Psoas muscle (tissue), 7 donors: ENCODE measurements at regions not wholly inside any gene's neighbourhood (a gene's known extent, or its start where the extent isn't known, plus 50 kb on each side); places are given as distances from the start of the nearest gene placed in this dataset.

Experiments
- ATAC-seq, 4 donors: fragments of 200-7000 bp; cut with Tn5 transposase; one replicate each; pipeline ENCODE4 v1.9.1; 2020; ENCODE audit warnings: moderate library complexity in 3 of 4, mild to moderate bottlenecking in 2 of 4
- DNase-seq, 2 donors: peaks; one replicate each; pipeline ENCODE4 v3.0.0-alpha.2; 2020
- H3K27ac ChIP-seq: fragments of 200-600 bp; one replicate; pipeline ENCODE4 v1.8.0; 2022
- H3K27me3 ChIP-seq, 3 donors: fragments of 200-600 bp in 1 of 3; one replicate each; pipeline versions ENCODE4 v1.6.1 to v1.8.0; 2013 to 2022; ENCODE audit warnings: low read length in 2 of 3, mild to moderate bottlenecking in 2 of 3, moderate library complexity in 1 of 3; ENCODE audit not compliant: insufficient read depth in 3 of 3
- H3K36me3 ChIP-seq, 2 donors: fragments of 200-600 bp in 1 of 2; one replicate each; pipeline versions ENCODE4 v1.6.1 to v1.8.0; 2013 to 2022; ENCODE audit warnings: low read depth in 1 of 2, mild to moderate bottlenecking in 1 of 2, moderate library complexity in 1 of 2; ENCODE audit not compliant: insufficient read depth in 1 of 2
- H3K4me1 ChIP-seq: fragments of 200-600 bp; one replicate; pipeline ENCODE4 v1.8.0; 2022
- H3K4me3 ChIP-seq: fragments of 200-600 bp; one replicate; pipeline ENCODE4 v1.8.0; 2022; ENCODE audit warnings: mild to moderate bottlenecking
- H3K9me3 ChIP-seq: fragments of 200-600 bp; one replicate; pipeline ENCODE4 v1.8.0; 2022
- WGBS, 3 donors: extraction: QIAGEN DNeasy Blood & Tissue Kit; methylation state at CpG; one replicate each; pipeline versions ENCODE4 v1.1.6 to v1.1.7; 2013; 5-methylcytosine and 5-hydroxymethylcytosine counted together
- intact Hi-C, 2 donors: fragments of 100-400 bp; cut with DNase I; formaldehyde crosslinking; loops; one replicate each; pipeline versions ENCODE4 v1.11.0 to v1.14.2; 2022
- TF ChIP-seq, protein P1 (sequence below): fragments of 200-600 bp; IDR thresholded peaks from one replicate; pipeline ENCODE4 v1.8.0; 2022; ENCODE audit warnings: antibody characterized with exemption
- donor health status: healthy with polysubstance abuse.
- donor health status: DM: no; HTN: no; CAD: no; lungs with moderate emphysema.
- donor health status: Bipolar disorder and iron deficiency.
- donor health status: healthy.
- donor health status: DM: yes; HTN: yes; CAD: no.
- donor health status: DM: no; HTN: no; CAD: no.
- donor health status: DM: yes; HTN: yes; CAD: no.

DNA sequence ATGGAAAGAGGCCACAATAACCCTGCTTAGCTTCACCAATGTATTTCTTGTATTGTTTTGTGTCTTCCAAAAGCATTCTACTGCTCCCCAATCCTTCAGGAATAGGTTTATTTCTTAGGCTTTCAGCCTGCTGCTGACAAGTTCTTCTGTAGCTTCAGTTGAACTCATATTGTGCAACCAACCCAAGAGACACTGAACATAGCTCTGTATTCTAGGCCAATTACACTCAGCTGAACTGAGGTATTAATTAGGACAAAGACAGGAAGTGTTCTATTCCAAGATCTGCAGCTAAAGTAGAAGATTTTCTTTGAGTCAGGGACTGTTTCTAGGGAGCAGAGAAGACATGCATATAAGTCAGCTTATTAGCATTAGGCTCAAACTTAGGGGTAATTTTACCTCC is 151.8 kb downstream of the LHFPL1 start:
- Histone ChIP-seq H3K27ac (no peak overlapping the region), H3K4me1 (no peaks in the 10 kb centered on the region), H3K4me3 (no peak overlapping the region), H3K27me3 (peaks cover 0 to 3% (median 0%) of the 10 kb centered on the region in 3 donors), H3K9me3 (peaks cover 12% of the 10 kb centered on the region), H3K36me3 (no peaks in the 10 kb centered on the region)
- no peak for DNase-seq
- TF ChIP-seq, protein P1, sequence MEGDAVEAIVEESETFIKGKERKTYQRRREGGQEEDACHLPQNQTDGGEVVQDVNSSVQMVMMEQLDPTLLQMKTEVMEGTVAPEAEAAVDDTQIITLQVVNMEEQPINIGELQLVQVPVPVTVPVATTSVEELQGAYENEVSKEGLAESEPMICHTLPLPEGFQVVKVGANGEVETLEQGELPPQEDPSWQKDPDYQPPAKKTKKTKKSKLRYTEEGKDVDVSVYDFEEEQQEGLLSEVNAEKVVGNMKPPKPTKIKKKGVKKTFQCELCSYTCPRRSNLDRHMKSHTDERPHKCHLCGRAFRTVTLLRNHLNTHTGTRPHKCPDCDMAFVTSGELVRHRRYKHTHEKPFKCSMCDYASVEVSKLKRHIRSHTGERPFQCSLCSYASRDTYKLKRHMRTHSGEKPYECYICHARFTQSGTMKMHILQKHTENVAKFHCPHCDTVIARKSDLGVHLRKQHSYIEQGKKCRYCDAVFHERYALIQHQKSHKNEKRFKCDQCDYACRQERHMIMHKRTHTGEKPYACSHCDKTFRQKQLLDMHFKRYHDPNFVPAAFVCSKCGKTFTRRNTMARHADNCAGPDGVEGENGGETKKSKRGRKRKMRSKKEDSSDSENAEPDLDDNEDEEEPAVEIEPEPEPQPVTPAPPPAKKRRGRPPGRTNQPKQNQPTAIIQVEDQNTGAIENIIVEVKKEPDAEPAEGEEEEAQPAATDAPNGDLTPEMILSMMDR = no peak
- intact Hi-C loops = no loop called here
- ATAC-seq = no peak

DNA sequence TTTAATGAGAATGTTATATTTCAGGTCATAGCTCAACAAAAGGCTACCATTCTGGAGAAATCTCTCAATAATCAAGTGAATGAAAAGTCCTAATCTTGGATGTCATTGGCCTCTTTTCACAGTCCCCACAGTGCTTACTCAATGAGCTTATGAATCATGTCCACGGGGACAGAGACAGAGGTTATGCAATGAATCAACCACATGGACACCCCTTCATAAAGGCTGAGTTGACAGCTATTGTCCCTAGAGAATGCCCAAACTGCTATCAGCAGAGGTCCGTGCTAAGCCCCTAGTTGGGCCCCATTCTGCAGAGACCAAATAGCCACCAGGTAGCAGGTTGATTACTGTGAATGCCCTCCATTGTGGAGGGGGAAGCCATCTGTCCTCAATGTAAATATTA is 158.1 kb downstream of the LHFPL1 start:
- no peaks in the 10 kb centered on the region for H3K4me1 ChIP-seq
- WGBS, 3 donors = 51 to 67% (median 62%) methylated on average over 1 to 2 of the region's 2 CpGs
- peaks cover 12% of the 10 kb centered on the region for H3K9me3 ChIP-seq
- H3K27ac ChIP-seq = no peak overlapping the region
- H3K27me3 ChIP-seq = peaks cover 0 to 3% (median 0%) of the 10 kb centered on the region in 3 donors
- H3K4me3 ChIP-seq = no peak overlapping the region
- no peak for ATAC-seq
- intact Hi-C loops = no loop called here
- no peak for DNase-seq
- TF ChIP-seq, protein P1 = no peak
- no peaks in the 10 kb centered on the region for H3K36me3 ChIP-seq

DNA sequence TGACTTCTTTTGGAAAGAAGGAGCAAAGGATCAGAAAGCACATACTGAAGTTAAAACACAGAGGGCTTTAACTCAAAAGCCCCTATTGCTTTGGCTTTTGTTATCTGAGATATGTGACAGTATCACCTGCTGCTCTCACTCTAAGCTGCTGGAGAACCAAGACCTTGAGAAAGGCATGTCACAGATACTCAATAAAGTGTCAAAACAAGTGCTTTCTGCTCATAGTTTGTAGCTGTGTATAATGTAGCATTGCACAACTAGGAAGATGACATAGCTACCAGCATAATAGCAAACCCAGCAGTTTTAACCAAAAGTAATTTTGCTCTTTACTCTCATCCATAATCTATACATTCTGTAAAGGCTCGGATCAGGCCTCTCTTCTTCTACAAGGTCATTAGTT is 159.6 kb downstream of the LHFPL1 start:
- peaks cover 9% of the 10 kb centered on the region for H3K9me3 ChIP-seq
- no peak for DNase-seq
- 61 to 65% (median 63%) methylated on average over 1 of the region's 1 CpG for WGBS, 3 donors
- no peaks in the 10 kb centered on the region for H3K36me3 ChIP-seq
- no peak overlapping the region for H3K27ac ChIP-seq
- TF ChIP-seq, protein P1 = no peak
- intact Hi-C loops = no loop called here
- no peak for ATAC-seq
- no peak overlapping the region for H3K4me3 ChIP-seq
- H3K4me1 ChIP-seq = no peaks in the 10 kb centered on the region
- peaks cover 0 to 4% (median 0%) of the 10 kb centered on the region in 3 donors for H3K27me3 ChIP-seq

DNA sequence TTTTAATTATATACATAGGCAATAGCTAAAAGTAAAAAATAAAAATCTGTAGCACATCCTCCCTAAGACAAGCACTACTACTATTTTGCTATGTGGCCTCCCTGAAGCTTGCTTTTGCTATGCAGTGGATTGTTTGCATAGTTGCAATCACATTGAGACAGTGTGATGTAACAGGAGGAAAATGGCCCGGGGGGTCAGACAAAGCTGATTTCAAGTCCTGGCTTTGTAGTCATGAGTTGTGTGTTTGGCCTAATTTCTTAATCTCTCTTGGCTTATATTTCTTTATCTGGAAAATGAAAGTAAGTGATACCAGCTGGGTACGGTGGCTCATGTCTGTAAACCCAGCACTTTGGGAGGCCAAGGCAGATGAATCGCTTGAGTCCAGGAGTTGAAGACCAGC is 166.6 kb downstream of the LHFPL1 start:
- Histone ChIP-seq H3K27ac (no peak overlapping the region), H3K4me3 (no peak overlapping the region), H3K9me3 (peaks cover 16% of the 10 kb centered on the region), H3K4me1 (no peaks in the 10 kb centered on the region), H3K27me3 (peaks cover 0 to 4% (median 2%) of the 10 kb centered on the region in 3 donors), H3K36me3 (no peaks in the 10 kb centered on the region)
- ATAC-seq (no peak), DNase-seq (no peak)
- intact Hi-C loops = no loop called here
- WGBS, 3 donors = 79 to 84% (median 81%) methylated on average over 3 of the region's 3 CpGs
- TF ChIP-seq, protein P1 = no peak

DNA sequence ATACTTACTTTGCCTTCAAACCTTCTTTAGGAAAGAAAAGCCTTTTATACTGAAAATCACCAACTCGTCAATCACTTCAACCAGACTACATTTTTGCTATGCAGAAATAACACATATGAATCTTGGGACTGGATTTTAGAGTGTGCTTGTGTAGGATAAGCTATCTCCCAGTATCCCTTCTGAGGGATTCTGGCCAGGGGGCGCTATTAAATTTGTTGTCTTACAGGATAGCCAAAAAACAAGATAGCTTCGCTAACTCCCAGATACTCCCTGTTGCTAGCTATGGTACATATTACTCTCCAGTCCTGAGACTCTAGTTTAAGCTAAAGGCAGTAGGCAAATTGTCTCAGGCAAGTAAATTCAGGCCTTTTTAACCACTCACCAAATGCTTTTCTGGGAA is 167.2 kb downstream of the LHFPL1 start:
- intact Hi-C loops = no loop called here
- ATAC-seq = no peak
- H3K27me3 ChIP-seq = peaks cover 0 to 4% (median 2%) of the 10 kb centered on the region in 3 donors
- H3K36me3 ChIP-seq = no peaks in the 10 kb centered on the region
- TF ChIP-seq, protein P1 = no peak
- 46 to 74% (median 66%) methylated on average over 3 of the region's 3 CpGs for WGBS, 3 donors
- no peak for DNase-seq
- peaks cover 16% of the 10 kb centered on the region for H3K9me3 ChIP-seq
- no peaks in the 10 kb centered on the region for H3K4me1 ChIP-seq
- no peak overlapping the region for H3K4me3 ChIP-seq
- H3K27ac ChIP-seq = no peak overlapping the region
